Stromal cell of bone marrow (primary cell): ENCODE measurements at regions not wholly inside any gene's neighbourhood (a gene's known extent, or its start where the extent isn't known, plus 50 kb on each side); places are given as distances from the start of the nearest gene placed in this dataset.

Source experiments
- DNase-seq: peaks from one replicate; pipeline ENCODE4 v3.0.0-alpha.2; 2012; ENCODE audit warnings: low read depth

GRCh38 chr2:41913921-41914609 is 133.8 kb upstream of the PKDCC start:
- DNase-seq, result no peak

- no peak for DNase-seq
These were observed 132.9 kb upstream of the PKDCC start for GRCh38 chr2:41914936-41915335.

- no peak for DNase-seq
These were observed 131.6 kb upstream of the PKDCC start for GRCh38 chr2:41916177-41916576.

- DNase-seq, result no peak
These were observed 130.2 kb upstream of the PKDCC start for GRCh38 chr2:41917587-41917986.

- no peak for DNase-seq
These were observed 128.7 kb upstream of the PKDCC start for GRCh38 chr2:41919135-41919534.

GRCh38 chr2:41920181-41920580 is 127.6 kb upstream of the PKDCC start:
- no peak for DNase-seq

- no peak for DNase-seq
These were observed 127.0 kb upstream of the PKDCC start for GRCh38 chr2:41920812-41921211.

- DNase-seq, result no peak
These were observed 125.6 kb upstream of the PKDCC start for GRCh38 chr2:41922177-41922576.

GRCh38 chr2:41923156-41923786 is 124.5 kb upstream of the PKDCC start:
- DNase-seq, result no peak

- DNase-seq, result no peak
These were observed 123.8 kb upstream of the PKDCC start for GRCh38 chr2:41924024-41924423.

GRCh38 chr2:41924709-41925408 is 123.0 kb upstream of the PKDCC start:
- no peak for DNase-seq

- DNase-seq, result no peak
These were observed 122.1 kb upstream of the PKDCC start for GRCh38 chr2:41925712-41926111.

- DNase-seq, result no peak
These were observed 120.9 kb upstream of the PKDCC start for GRCh38 chr2:41926614-41927580.

GRCh38 chr2:41927581-41928264 is 120.1 kb upstream of the PKDCC start:
- no peak for DNase-seq

GRCh38 chr2:41928526-41928925 is 119.3 kb upstream of the PKDCC start:
- DNase-seq, result no peak

GRCh38 chr2:41930807-41931566 is 116.8 kb upstream of the PKDCC start:
- DNase-seq, result no peak

GRCh38 chr2:41932241-41933045 is 115.4 kb upstream of the PKDCC start:
- peak; percentile 59 for DNase-seq

- DNase-seq, result no peak
These were observed 114.8 kb upstream of the PKDCC start for GRCh38 chr2:41933046-41933420.

GRCh38 chr2:41933585-41934320 is 114.1 kb upstream of the PKDCC start:
- peak; percentile 94 for DNase-seq
